Mesothelial cell of epicardium (in vitro differentiated cells): ENCODE measurements at regions not wholly inside any gene's neighbourhood (a gene's known extent, or its start where the extent isn't known, plus 50 kb on each side); places are given as distances from the start of the nearest gene placed in this dataset.
A peak's percentile ranks its signal among the peaks of the same experiment; 100 is the strongest.
"Not testable (repeated sequence)": the region's sequence is repeated elsewhere in the genome, so short reads cannot be mapped to it uniquely, and the experiment has no call there.

Experiments
- DNase-seq, 2 experiments: peaks; one replicate each; pipeline ENCODE4 v3.0.0; 2021; ENCODE audit warnings: low spot score in 2 of 2; ENCODE audit not compliant: unreplicated experiment in 2 of 2
- H3K27ac Mint-ChIP-seq: 2 replicates; pipeline ENCODE4 v1.8.0; 2021; ENCODE audit warnings: mixed read lengths
- H3K27me3 Mint-ChIP-seq: 2 replicates; pipeline ENCODE4 v1.8.0; 2021; ENCODE audit warnings: low read depth, mixed read lengths
- H3K36me3 Mint-ChIP-seq: 2 replicates; pipeline ENCODE4 v1.8.0; 2021; ENCODE audit warnings: mixed read lengths
- H3K4me1 Mint-ChIP-seq: 2 replicates; pipeline ENCODE4 v1.8.0; 2021; ENCODE audit warnings: mixed read lengths
- H3K4me3 Mint-ChIP-seq: 2 replicates; pipeline ENCODE4 v1.8.0; 2021; ENCODE audit warnings: mild to moderate bottlenecking, moderate library complexity, mixed read lengths
- H3K9me3 Mint-ChIP-seq: 2 replicates; pipeline ENCODE4 v1.8.0; 2021; ENCODE audit warnings: mixed read lengths
- CTCF ChIP-seq: fragments of 200-600 bp; sonication (generic); IDR thresholded peaks from one replicate; pipeline ENCODE4 v1.5.0; 2021; ENCODE audit warnings: antibody characterized with exemption; ENCODE audit not compliant: unreplicated experiment

- peaks cover 5% of the 10 kb centered on the region for H3K9me3 Mint-ChIP-seq
- H3K36me3 Mint-ChIP-seq = no peaks in the 10 kb centered on the region
- no peaks in the 10 kb centered on the region for H3K27me3 Mint-ChIP-seq
Measured at GRCh38 chr9:104991144-104991953, 63.4 kb upstream of the ABCA1 start.

GRCh38 chr9:104992659-104993058 is 64.7 kb upstream of the ABCA1 start:
- Mint-ChIP-seq H3K27me3 (no peaks in the 10 kb centered on the region), H3K36me3 (no peaks in the 10 kb centered on the region), H3K4me1 (peaks cover 34% of the 10 kb centered on the region), H3K27ac (peak overlapping the region; percentile 70), H3K4me3 (peak overlapping the region; percentile 75), H3K9me3 (no peaks in the 10 kb centered on the region)
- TF ChIP-seq CTCF = no peak
- no peak for DNase-seq

More at GRCh38 chr9:104991144-104991953, 63.4 kb upstream of the ABCA1 start:
- peak; percentile 55 to 74 for DNase-seq
- no peak for TF ChIP-seq CTCF
- Mint-ChIP-seq H3K4me1 (peaks cover 34% of the 10 kb centered on the region), H3K27ac (peak overlapping the region; percentile 96), H3K4me3 (peak overlapping the region; percentile 75)

GRCh38 chr9:104993291-104993963 is 65.5 kb upstream of the ABCA1 start:
- H3K27ac Mint-ChIP-seq = peak overlapping the region; percentile 70

GRCh38 chr9:104997536-104997935 is 69.6 kb upstream of the ABCA1 start:
- H3K27ac Mint-ChIP-seq = no peak overlapping the region
- no peak for TF ChIP-seq CTCF
- H3K4me3 Mint-ChIP-seq = no peak overlapping the region
- DNase-seq = no peak
- H3K9me3 Mint-ChIP-seq = no peaks in the 10 kb centered on the region
- no peaks in the 10 kb centered on the region for H3K36me3 Mint-ChIP-seq
- peaks cover 17% of the 10 kb centered on the region for H3K4me1 Mint-ChIP-seq
- H3K27me3 Mint-ChIP-seq = no peaks in the 10 kb centered on the region

More at GRCh38 chr9:104993291-104993963, 65.5 kb upstream of the ABCA1 start:
- no peaks in the 10 kb centered on the region for H3K9me3 Mint-ChIP-seq
- no peak overlapping the region for H3K4me3 Mint-ChIP-seq
- H3K36me3 Mint-ChIP-seq = no peaks in the 10 kb centered on the region
- no peak for TF ChIP-seq CTCF
- peaks cover 34% of the 10 kb centered on the region for H3K4me1 Mint-ChIP-seq
- H3K27me3 Mint-ChIP-seq = no peaks in the 10 kb centered on the region
- peak in 1 of 2 experiments; percentile 42 for DNase-seq

GRCh38 chr9:104999136-104999535 is 71.2 kb upstream of the ABCA1 start:
- Mint-ChIP-seq H3K4me1 (peaks cover 1% of the 10 kb centered on the region), H3K27me3 (no peaks in the 10 kb centered on the region), H3K4me3 (no peak overlapping the region)

GRCh38 chr9:105000529-105000928 is 72.6 kb upstream of the ABCA1 start:
- H3K27ac Mint-ChIP-seq, H3K27me3 Mint-ChIP-seq, H3K36me3 Mint-ChIP-seq, H3K4me3 Mint-ChIP-seq, H3K4me1 Mint-ChIP-seq, DNase-seq, H3K9me3 Mint-ChIP-seq: not testable (repeated sequence)

More at GRCh38 chr9:104999136-104999535, 71.2 kb upstream of the ABCA1 start:
- H3K36me3 Mint-ChIP-seq = no peaks in the 10 kb centered on the region
- H3K27ac Mint-ChIP-seq = no peak overlapping the region
- TF ChIP-seq CTCF = no peak
- no peak for DNase-seq
- H3K9me3 Mint-ChIP-seq = no peaks in the 10 kb centered on the region
